ENCODE measurements at regions not wholly inside any gene's neighbourhood (a gene's known extent, or its start where the extent isn't known, plus 50 kb on each side); places are given as distances from the start of the nearest gene placed in this dataset.

- Histone ChIP-seq H3K4me1 (ENCODE audit: insufficient read depth) (no peaks in the 10 kb centered on the region), H3K36me3 (no peaks in the 10 kb centered on the region), H3K27ac (no peak overlapping the region), H3K9me3 (no peaks in the 10 kb centered on the region), H3K4me3 (no peak overlapping the region), H3K27me3 (no peaks in the 10 kb centered on the region)
- WGBS, 3 donors = 80 to 92% (median 84%) methylated on average over 2 of the region's 2 CpGs
- intact Hi-C loops (cut with DNase I) = loop anchor here in 2 of 4 donors (5.0 kb wide), 2 partner anchors 289 to 299 kb away; no protein-coding TSS in a partner anchor
- TF ChIP-seq CTCF (IDR thresholded peaks at IDR 0.05) (no peak), POLR2A (IDR thresholded peaks at IDR 0.05) (no peak), EP300 (IDR thresholded peaks at IDR 0.05) (no peak)
- no peak for DNase-seq
These were observed 185.5 kb downstream of the MOXD1 start for GRCh38 chr6:132215805-132216204.

GRCh38 chr6:132214716-132215115, 186.6 kb downstream of the MOXD1 start:
- no peak for TF ChIP-seq POLR2A (IDR thresholded peaks at IDR 0.05)
- no peak for TF ChIP-seq CTCF (IDR thresholded peaks at IDR 0.05)
- no peak for TF ChIP-seq EP300 (IDR thresholded peaks at IDR 0.05)
- no peaks in the 10 kb centered on the region for H3K36me3 ChIP-seq
- H3K9me3 ChIP-seq = no peaks in the 10 kb centered on the region
- no peak for DNase-seq
- 18 to 28% (median 26%) methylated on average over 2 of the region's 2 CpGs for WGBS, 3 donors
- H3K27me3 ChIP-seq = no peaks in the 10 kb centered on the region
- H3K4me3 ChIP-seq = no peak overlapping the region
- intact Hi-C loops (cut with DNase I) = loop anchor here in 3 of 4 donors (5.0 kb wide), 2 partner anchors 287 to 297 kb away; no protein-coding TSS in a partner anchor
- H3K4me1 ChIP-seq (ENCODE audit: insufficient read depth) = no peaks in the 10 kb centered on the region
- no peak overlapping the region for H3K27ac ChIP-seq

GRCh38 chr6:132213732-132214131, 187.5 kb downstream of the MOXD1 start:
- Histone ChIP-seq H3K27ac (no peak overlapping the region), H3K4me3 (no peak overlapping the region), H3K4me1 (ENCODE audit: insufficient read depth) (no peaks in the 10 kb centered on the region), H3K27me3 (no peaks in the 10 kb centered on the region), H3K9me3 (no peaks in the 10 kb centered on the region), H3K36me3 (no peaks in the 10 kb centered on the region)
- WGBS, 3 donors = 61 to 85% (median 69%) methylated on average over 4 of the region's 4 CpGs
- intact Hi-C loops (cut with DNase I) = loop anchor here in 1 of 4 donors (5.0 kb wide), 1 partner anchor 286 kb away; no protein-coding TSS in a partner anchor
- DNase-seq = no peak
- TF ChIP-seq EP300 (IDR thresholded peaks at IDR 0.05) (no peak), POLR2A (IDR thresholded peaks at IDR 0.05) (no peak), CTCF (IDR thresholded peaks at IDR 0.05) (no peak)

DNA sequence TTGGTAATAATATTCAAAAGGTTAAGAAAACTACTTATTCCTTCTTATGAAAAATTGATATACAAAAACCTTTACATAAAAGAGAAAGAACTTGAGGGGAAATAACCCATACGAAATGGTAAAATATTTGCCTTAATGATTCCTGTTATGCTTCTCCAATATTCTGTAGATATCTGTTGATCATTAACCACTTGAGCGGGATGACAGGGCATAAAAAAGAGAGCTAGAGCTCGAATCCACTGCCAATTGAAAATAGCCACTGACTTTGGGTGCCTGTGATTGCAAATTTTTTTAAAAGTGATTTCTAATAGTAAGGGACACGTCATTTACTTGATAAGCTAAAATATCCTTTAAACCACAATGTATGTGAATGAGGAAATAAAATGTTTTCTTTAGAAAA, 188.1 kb downstream of the MOXD1 start:
- Histone ChIP-seq H3K27ac (no peak overlapping the region), H3K4me3 (no peak overlapping the region), H3K27me3 (no peaks in the 10 kb centered on the region), H3K4me1 (ENCODE audit: insufficient read depth) (no peaks in the 10 kb centered on the region), H3K36me3 (no peaks in the 10 kb centered on the region), H3K9me3 (no peaks in the 10 kb centered on the region)
- no peak for DNase-seq
- intact Hi-C loops (cut with DNase I) = loop anchor here in 1 of 4 donors (5.0 kb wide), 1 partner anchor 286 kb away; no protein-coding TSS in a partner anchor
- TF ChIP-seq POLR2A (IDR thresholded peaks at IDR 0.05) = no peak
- TF ChIP-seq EP300 (IDR thresholded peaks at IDR 0.05) = no peak
- TF ChIP-seq CTCF (IDR thresholded peaks at IDR 0.05) = no peak
- 80 to 95% (median 81%) methylated on average over 4 of the region's 4 CpGs for WGBS, 3 donors
